K562 (cell line): ENCODE measurements at regions not wholly inside any gene's neighbourhood (a gene's known extent, or its start where the extent isn't known, plus 50 kb on each side); places are given as distances from the start of the nearest gene placed in this dataset.

Experiments
- DIDO1 ChIP-seq: fragments of 450-650 bp; IDR thresholded peaks from 2 replicates; pipeline ENCODE4 v1.6.1; 2016; ENCODE audit warnings: low read depth, missing biosample characterization, missing genetic modification characterization
- KDM1A ChIP-seq, 2 experiments: fragments of 450-650 bp; IDR thresholded peaks; 2 replicates each; pipeline ENCODE4 v1.6.1; 2016; ENCODE audit warnings: mild to moderate bottlenecking in 2 of 2
- NCOR1 ChIP-seq: fragments of 450-650 bp; IDR thresholded peaks from 2 replicates; pipeline ENCODE4 v1.6.1; 2016; ENCODE audit warnings: mild to moderate bottlenecking, moderate library complexity
- NFYB ChIP-seq: IDR thresholded peaks from 2 replicates; pipeline ENCODE4 v1.6.1; 2011; ENCODE audit warnings: mild to moderate bottlenecking, moderate library complexity; ENCODE audit not compliant: insufficient read length; ENCODE audit errors: extremely low read depth
- POU5F1 ChIP-seq: fragments of 150-350 bp; IDR thresholded peaks from 2 replicates; pipeline ENCODE4 v1.6.1; 2014; ENCODE audit warnings: borderline replicate concordance, low read length, low read depth, mild to moderate bottlenecking; ENCODE audit not compliant: partially characterized antibody
- PYGO2 ChIP-seq: fragments of 450-650 bp; IDR thresholded peaks from 2 replicates; pipeline ENCODE4 v1.6.1; 2016; ENCODE audit warnings: mild to moderate bottlenecking, missing genetic modification characterization, moderate library complexity, missing compliant biosample characterization
- XRCC3 ChIP-seq: fragments of 450-650 bp; IDR thresholded peaks from 2 replicates; pipeline ENCODE4 v1.6.1; 2017; ENCODE audit warnings: mild to moderate bottlenecking, moderate library complexity
- ZBTB8A ChIP-seq: fragments of 450-650 bp; IDR thresholded peaks from 2 replicates; pipeline ENCODE4 v1.6.1; 2018; ENCODE audit warnings: mild to moderate bottlenecking, moderate library complexity; ENCODE audit not compliant: partially characterized antibody
- ZNF445 ChIP-seq: fragments of 250-450 bp; sonication (Bioruptor Pico); IDR thresholded peaks from 2 replicates; pipeline ENCODE4 v1.4.0; 2020; ENCODE audit warnings: low read depth, mild to moderate bottlenecking, moderate library complexity
- TF ChIP-seq, protein P1 (sequence below): sonication (generic); formaldehyde crosslinking; IDR thresholded peaks from 2 replicates; pipeline ENCODE4 v1.8.1; 2023; ENCODE audit warnings: mild to moderate bottlenecking, missing genetic modification reagents
- TF ChIP-seq, protein P2 (sequence below): sonication (generic); formaldehyde crosslinking; IDR thresholded peaks from 2 replicates; pipeline ENCODE4 v1.8.0; 2022; ENCODE audit warnings: mild to moderate bottlenecking, missing genetic modification reagents
- TF ChIP-seq, protein P3 (sequence below): fragments of 450-650 bp; IDR thresholded peaks from 2 replicates; pipeline ENCODE4 v1.7.1; 2018; ENCODE audit warnings: mild to moderate bottlenecking, low read depth; ENCODE audit not compliant: partially characterized antibody
- TF ChIP-seq, protein P4 (sequence below): sonication (generic); formaldehyde crosslinking; IDR thresholded peaks from 2 replicates; pipeline ENCODE4 v1.8.0; 2022; ENCODE audit warnings: mild to moderate bottlenecking, missing genetic modification reagents, borderline replicate concordance
- TF ChIP-seq, protein P5 (sequence below): fragments of 250-450 bp; sonication (Bioruptor Pico); IDR thresholded peaks from 2 replicates; pipeline ENCODE4 v1.5.0; 2020; ENCODE audit warnings: mild to moderate bottlenecking, borderline replicate concordance
- TF ChIP-seq, protein P6 (sequence below): fragments of 450-650 bp; formaldehyde crosslinking; IDR thresholded peaks from 2 replicates; pipeline ENCODE4 v1.4.0; 2022; ENCODE audit warnings: missing genetic modification characterization

DNA sequence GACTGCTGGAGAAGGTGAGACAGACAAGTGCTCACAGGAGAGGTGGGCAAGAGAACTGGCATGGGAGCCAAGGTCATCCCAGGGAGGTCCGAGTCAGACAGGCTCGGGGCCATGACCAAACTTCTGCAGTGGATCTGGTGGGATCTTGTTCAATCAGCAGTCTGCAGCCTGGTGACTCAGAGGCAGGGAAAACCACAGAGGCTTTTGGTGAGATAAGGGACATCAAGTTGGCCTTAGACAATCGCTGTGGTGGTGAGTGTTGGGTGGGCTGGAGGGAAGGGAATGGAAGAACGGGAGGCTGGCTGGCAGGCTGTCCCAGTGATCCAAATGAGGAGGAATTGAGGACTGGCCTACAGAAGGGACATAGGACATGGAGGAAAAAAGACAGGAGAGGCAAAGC is 123.8 kb downstream of the TMEM174 start (continued):
- TF ChIP-seq NFYB (no peak), DIDO1 (tag) (no peak), ZNF445 (CRISPR knock-in tag) (no peak), PYGO2 (tag) (no peak), NCOR1 (peak; percentile 72), ZBTB8A (no peak), XRCC3 (no peak), POU5F1 (no peak), KDM1A (IDR thresholded peaks at IDR 0.05) (no peak)
- TF ChIP-seq, protein P1, sequence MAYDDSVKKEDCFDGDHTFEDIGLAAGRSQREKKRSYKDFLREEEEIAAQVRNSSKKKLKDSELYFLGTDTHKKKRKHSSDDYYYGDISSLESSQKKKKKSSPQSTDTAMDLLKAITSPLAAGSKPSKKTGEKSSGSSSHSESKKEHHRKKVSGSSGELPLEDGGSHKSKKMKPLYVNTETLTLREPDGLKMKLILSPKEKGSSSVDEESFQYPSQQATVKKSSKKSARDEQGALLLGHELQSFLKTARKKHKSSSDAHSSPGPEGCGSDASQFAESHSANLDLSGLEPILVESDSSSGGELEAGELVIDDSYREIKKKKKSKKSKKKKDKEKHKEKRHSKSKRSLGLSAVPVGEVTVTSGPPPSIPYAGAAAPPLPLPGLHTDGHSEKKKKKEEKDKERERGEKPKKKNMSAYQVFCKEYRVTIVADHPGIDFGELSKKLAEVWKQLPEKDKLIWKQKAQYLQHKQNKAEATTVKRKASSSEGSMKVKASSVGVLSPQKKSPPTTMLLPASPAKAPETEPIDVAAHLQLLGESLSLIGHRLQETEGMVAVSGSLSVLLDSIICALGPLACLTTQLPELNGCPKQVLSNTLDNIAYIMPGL (CRISPR knock-in tag), result no peak
- TF ChIP-seq, protein P2, sequence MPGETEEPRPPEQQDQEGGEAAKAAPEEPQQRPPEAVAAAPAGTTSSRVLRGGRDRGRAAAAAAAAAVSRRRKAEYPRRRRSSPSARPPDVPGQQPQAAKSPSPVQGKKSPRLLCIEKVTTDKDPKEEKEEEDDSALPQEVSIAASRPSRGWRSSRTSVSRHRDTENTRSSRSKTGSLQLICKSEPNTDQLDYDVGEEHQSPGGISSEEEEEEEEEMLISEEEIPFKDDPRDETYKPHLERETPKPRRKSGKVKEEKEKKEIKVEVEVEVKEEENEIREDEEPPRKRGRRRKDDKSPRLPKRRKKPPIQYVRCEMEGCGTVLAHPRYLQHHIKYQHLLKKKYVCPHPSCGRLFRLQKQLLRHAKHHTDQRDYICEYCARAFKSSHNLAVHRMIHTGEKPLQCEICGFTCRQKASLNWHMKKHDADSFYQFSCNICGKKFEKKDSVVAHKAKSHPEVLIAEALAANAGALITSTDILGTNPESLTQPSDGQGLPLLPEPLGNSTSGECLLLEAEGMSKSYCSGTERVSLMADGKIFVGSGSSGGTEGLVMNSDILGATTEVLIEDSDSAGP (CRISPR knock-in tag), result no peak
- TF ChIP-seq, protein P3, sequence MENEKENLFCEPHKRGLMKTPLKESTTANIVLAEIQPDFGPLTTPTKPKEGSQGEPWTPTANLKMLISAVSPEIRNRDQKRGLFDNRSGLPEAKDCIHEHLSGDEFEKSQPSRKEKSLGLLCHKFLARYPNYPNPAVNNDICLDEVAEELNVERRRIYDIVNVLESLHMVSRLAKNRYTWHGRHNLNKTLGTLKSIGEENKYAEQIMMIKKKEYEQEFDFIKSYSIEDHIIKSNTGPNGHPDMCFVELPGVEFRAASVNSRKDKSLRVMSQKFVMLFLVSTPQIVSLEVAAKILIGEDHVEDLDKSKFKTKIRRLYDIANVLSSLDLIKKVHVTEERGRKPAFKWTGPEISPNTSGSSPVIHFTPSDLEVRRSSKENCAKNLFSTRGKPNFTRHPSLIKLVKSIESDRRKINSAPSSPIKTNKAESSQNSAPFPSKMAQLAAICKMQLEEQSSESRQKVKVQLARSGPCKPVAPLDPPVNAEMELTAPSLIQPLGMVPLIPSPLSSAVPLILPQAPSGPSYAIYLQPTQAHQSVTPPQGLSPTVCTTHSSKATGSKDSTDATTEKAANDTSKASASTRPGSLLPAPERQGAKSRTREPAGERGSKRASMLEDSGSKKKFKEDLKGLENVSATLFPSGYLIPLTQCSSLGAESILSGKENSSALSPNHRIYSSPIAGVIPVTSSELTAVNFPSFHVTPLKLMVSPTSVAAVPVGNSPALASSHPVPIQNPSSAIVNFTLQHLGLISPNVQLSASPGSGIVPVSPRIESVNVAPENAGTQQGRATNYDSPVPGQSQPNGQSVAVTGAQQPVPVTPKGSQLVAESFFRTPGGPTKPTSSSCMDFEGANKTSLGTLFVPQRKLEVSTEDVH, result no peak
- TF ChIP-seq, protein P4, sequence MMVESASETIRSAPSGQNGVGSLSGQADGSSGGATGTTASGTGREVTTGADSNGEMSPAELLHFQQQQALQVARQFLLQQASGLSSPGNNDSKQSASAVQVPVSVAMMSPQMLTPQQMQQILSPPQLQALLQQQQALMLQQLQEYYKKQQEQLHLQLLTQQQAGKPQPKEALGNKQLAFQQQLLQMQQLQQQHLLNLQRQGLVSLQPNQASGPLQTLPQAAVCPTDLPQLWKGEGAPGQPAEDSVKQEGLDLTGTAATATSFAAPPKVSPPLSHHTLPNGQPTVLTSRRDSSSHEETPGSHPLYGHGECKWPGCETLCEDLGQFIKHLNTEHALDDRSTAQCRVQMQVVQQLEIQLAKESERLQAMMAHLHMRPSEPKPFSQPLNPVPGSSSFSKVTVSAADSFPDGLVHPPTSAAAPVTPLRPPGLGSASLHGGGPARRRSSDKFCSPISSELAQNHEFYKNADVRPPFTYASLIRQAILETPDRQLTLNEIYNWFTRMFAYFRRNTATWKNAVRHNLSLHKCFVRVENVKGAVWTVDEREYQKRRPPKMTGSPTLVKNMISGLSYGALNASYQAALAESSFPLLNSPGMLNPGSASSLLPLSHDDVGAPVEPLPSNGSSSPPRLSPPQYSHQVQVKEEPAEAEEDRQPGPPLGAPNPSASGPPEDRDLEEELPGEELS (CRISPR knock-in tag), result no peak
- TF ChIP-seq, protein P5, sequence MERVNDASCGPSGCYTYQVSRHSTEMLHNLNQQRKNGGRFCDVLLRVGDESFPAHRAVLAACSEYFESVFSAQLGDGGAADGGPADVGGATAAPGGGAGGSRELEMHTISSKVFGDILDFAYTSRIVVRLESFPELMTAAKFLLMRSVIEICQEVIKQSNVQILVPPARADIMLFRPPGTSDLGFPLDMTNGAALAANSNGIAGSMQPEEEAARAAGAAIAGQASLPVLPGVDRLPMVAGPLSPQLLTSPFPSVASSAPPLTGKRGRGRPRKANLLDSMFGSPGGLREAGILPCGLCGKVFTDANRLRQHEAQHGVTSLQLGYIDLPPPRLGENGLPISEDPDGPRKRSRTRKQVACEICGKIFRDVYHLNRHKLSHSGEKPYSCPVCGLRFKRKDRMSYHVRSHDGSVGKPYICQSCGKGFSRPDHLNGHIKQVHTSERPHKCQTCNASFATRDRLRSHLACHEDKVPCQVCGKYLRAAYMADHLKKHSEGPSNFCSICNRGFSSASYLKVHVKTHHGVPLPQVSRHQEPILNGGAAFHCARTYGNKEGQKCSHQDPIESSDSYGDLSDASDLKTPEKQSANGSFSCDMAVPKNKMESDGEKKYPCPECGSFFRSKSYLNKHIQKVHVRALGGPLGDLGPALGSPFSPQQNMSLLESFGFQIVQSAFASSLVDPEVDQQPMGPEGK (CRISPR knock-in tag), result no peak
- TF ChIP-seq, protein P6, sequence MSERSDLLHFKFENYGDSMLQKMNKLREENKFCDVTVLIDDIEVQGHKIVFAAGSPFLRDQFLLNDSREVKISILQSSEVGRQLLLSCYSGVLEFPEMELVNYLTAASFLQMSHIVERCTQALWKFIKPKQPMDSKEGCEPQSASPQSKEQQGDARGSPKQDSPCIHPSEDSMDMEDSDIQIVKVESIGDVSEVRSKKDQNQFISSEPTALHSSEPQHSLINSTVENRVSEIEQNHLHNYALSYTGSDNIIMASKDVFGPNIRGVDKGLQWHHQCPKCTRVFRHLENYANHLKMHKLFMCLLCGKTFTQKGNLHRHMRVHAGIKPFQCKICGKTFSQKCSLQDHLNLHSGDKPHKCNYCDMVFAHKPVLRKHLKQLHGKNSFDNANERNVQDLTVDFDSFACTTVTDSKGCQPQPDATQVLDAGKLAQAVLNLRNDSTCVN (CRISPR knock-in tag), result no peak
